ENCODE measurements at regions not wholly inside any gene's neighbourhood (a gene's known extent, or its start where the extent isn't known, plus 50 kb on each side); places are given as distances from the start of the nearest gene placed in this dataset.

GRCh38 chr4:181105487-181105886, 1137.7 kb upstream of the TENM3 start:
- Histone ChIP-seq H3K4me1 (no peaks in the 10 kb centered on the region), H3K27me3 (no peaks in the 10 kb centered on the region), H3K9me3 (no peaks in the 10 kb centered on the region), H3K27ac (no peak overlapping the region), H3K36me3 (no peaks in the 10 kb centered on the region), H3K4me3 (no peak overlapping the region)
- ATAC-seq (no peak), DNase-seq (no peak)
- no peak for TF ChIP-seq CTCF (IDR thresholded peaks at IDR 0.05)
- intact Hi-C loops (cut with DNase I) = no loop called here

GRCh38 chr4:181106398-181106797, 1136.8 kb upstream of the TENM3 start:
- no peaks in the 10 kb centered on the region for H3K9me3 ChIP-seq
- H3K36me3 ChIP-seq = no peaks in the 10 kb centered on the region
- no peaks in the 10 kb centered on the region for H3K27me3 ChIP-seq
- ATAC-seq (no peak), DNase-seq (no peak)
- intact Hi-C loops (cut with DNase I) = no loop called here
- no peaks in the 10 kb centered on the region for H3K4me1 ChIP-seq
- H3K4me3 ChIP-seq = no peak overlapping the region
- TF ChIP-seq CTCF (IDR thresholded peaks at IDR 0.05) = no peak
- H3K27ac ChIP-seq = no peak overlapping the region

GRCh38 chr4:181108237-181108636, 1135.0 kb upstream of the TENM3 start:
- H3K4me3 ChIP-seq = no peak overlapping the region
- no peaks in the 10 kb centered on the region for H3K9me3 ChIP-seq
- TF ChIP-seq CTCF (IDR thresholded peaks at IDR 0.05) = no peak
- H3K36me3 ChIP-seq = no peaks in the 10 kb centered on the region
- intact Hi-C loops (cut with DNase I) = no loop called here
- ATAC-seq = no peak
- DNase-seq = no peak
- no peak overlapping the region for H3K27ac ChIP-seq
- H3K27me3 ChIP-seq = no peaks in the 10 kb centered on the region
- no peaks in the 10 kb centered on the region for H3K4me1 ChIP-seq

GRCh38 chr4:181119186-181119585, 1124.0 kb upstream of the TENM3 start:
- Histone ChIP-seq H3K4me1 (no peaks in the 10 kb centered on the region), H3K27me3 (no peaks in the 10 kb centered on the region), H3K4me3 (no peak overlapping the region), H3K36me3 (no peaks in the 10 kb centered on the region), H3K27ac (no peak overlapping the region), H3K9me3 (no peaks in the 10 kb centered on the region)
- DNase-seq (no peak), ATAC-seq (no peak)
- intact Hi-C loops (cut with DNase I) = no loop called here
- no peak for TF ChIP-seq CTCF (IDR thresholded peaks at IDR 0.05)

GRCh38 chr4:181121733-181122132, 1121.5 kb upstream of the TENM3 start:
- H3K27me3 ChIP-seq = no peaks in the 10 kb centered on the region
- H3K4me1 ChIP-seq = no peaks in the 10 kb centered on the region
- ATAC-seq (no peak), DNase-seq (no peak)
- H3K27ac ChIP-seq = no peak overlapping the region
- intact Hi-C loops (cut with DNase I) = no loop called here
- H3K36me3 ChIP-seq = no peaks in the 10 kb centered on the region
- TF ChIP-seq CTCF (IDR thresholded peaks at IDR 0.05) = no peak
- H3K9me3 ChIP-seq = no peaks in the 10 kb centered on the region
- no peak overlapping the region for H3K4me3 ChIP-seq
